B cell (primary cell): ENCODE measurements at regions not wholly inside any gene's neighbourhood (a gene's known extent, or its start where the extent isn't known, plus 50 kb on each side); places are given as distances from the start of the nearest gene placed in this dataset.

Experiments used
- CTCF ChIP-seq: fragments of 200-600 bp; IDR thresholded peaks from one replicate; pipeline ENCODE4 v1.8.0; 2022; ENCODE audit warnings: antibody characterized with exemption, mild to moderate bottlenecking
- EZH2 ChIP-seq: IDR thresholded peaks from 2 replicates; pipeline ENCODE4 v1.6.1; 2012; ENCODE audit warnings: borderline replicate concordance, low read depth, mild to moderate bottlenecking, moderate library complexity, low read length; ENCODE audit not compliant: insufficient read depth, poor library complexity, severe bottlenecking

- TF ChIP-seq CTCF (no peak), EZH2 (no peak)
Observed at GRCh38 chr21:22046576-22046975, 1048.4 kb downstream of the NCAM2 start.
